ENCODE measurements at regions not wholly inside any gene's neighbourhood (a gene's known extent, or its start where the extent isn't known, plus 50 kb on each side); places are given as distances from the start of the nearest gene placed in this dataset.
"Not testable (repeated sequence)": the region's sequence is repeated elsewhere in the genome, so short reads cannot be mapped to it uniquely, and the experiment has no call there.

DNA sequence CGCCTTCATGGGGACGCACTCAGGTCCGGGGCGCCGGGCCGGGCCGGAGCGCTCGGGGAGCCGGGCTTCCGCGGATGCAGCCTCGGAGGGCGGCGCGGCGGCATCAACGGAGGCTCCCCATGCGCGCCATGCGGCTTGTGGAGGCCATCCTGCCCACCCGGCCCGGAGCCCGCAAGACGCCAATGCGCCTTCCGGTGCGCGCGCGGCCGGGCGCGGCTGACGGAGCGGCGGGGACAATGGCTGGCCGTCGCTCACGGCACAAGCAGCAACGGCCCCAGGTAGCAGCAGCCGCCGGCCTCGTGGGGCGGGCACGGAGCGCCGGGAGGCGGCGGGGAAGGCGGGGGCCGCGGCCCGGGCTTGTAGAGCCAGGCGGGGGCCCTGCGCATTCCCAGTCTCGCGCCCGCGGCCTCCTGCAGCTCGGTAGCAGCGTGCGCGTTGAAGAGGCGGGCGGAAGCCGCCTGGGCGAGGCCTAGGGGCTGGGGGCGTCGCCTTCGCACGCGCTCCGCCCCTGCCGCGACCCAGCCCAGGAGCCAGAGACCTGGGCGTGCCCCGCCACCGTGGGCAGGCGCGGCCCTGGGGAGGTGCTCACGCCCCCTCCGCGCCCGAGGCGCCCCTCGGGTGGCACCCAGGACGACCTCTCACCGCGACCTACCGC is 168.6 kb upstream of the PRKX start:
- TF ChIP-seq, protein P1, sequence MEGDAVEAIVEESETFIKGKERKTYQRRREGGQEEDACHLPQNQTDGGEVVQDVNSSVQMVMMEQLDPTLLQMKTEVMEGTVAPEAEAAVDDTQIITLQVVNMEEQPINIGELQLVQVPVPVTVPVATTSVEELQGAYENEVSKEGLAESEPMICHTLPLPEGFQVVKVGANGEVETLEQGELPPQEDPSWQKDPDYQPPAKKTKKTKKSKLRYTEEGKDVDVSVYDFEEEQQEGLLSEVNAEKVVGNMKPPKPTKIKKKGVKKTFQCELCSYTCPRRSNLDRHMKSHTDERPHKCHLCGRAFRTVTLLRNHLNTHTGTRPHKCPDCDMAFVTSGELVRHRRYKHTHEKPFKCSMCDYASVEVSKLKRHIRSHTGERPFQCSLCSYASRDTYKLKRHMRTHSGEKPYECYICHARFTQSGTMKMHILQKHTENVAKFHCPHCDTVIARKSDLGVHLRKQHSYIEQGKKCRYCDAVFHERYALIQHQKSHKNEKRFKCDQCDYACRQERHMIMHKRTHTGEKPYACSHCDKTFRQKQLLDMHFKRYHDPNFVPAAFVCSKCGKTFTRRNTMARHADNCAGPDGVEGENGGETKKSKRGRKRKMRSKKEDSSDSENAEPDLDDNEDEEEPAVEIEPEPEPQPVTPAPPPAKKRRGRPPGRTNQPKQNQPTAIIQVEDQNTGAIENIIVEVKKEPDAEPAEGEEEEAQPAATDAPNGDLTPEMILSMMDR (IDR thresholded peaks at IDR 0.05; ENCODE audit: low read depth, low read length) = not testable (repeated sequence)
- TF ChIP-seq EZH2phosphoT487 (IDR thresholded peaks at IDR 0.05; ENCODE audit: low read depth) = not testable (repeated sequence)

Measured in OCI-LY3 (cell line).